WTC11 (cell line): ENCODE measurements at regions not wholly inside any gene's neighbourhood (a gene's known extent, or its start where the extent isn't known, plus 50 kb on each side); places are given as distances from the start of the nearest gene placed in this dataset.

Source experiments
- ATF2 ChIP-seq: sonication (generic); formaldehyde crosslinking; IDR thresholded peaks from 2 replicates; pipeline ENCODE4 v1.8.1; 2022; ENCODE audit warnings: low read depth, missing genetic modification reagents, borderline replicate concordance
- CBFB ChIP-seq: sonication (generic); formaldehyde crosslinking; IDR thresholded peaks from 2 replicates; pipeline ENCODE4 v1.8.1; 2022; ENCODE audit warnings: mild to moderate bottlenecking, low read depth, missing genetic modification reagents
- CREM ChIP-seq: sonication (generic); formaldehyde crosslinking; IDR thresholded peaks from 2 replicates; pipeline ENCODE4 v1.8.1; 2022; ENCODE audit warnings: mild to moderate bottlenecking, missing genetic modification reagents, moderate library complexity
- E2F4 ChIP-seq: sonication (generic); formaldehyde crosslinking; IDR thresholded peaks from 2 replicates; pipeline ENCODE4 v1.8.1; 2022; ENCODE audit warnings: low read depth, mild to moderate bottlenecking, moderate library complexity, missing genetic modification reagents, borderline replicate concordance
- MAX ChIP-seq: sonication (generic); formaldehyde crosslinking; IDR thresholded peaks from 2 replicates; pipeline ENCODE4 v1.8.0; 2022; ENCODE audit warnings: mild to moderate bottlenecking, missing genetic modification reagents
- NFE2L1 ChIP-seq: sonication (generic); formaldehyde crosslinking; IDR thresholded peaks from 2 replicates; pipeline ENCODE4 v1.8.1; 2023; ENCODE audit warnings: missing genetic modification reagents
- SMAD3 ChIP-seq: sonication (generic); formaldehyde crosslinking; IDR thresholded peaks from 2 replicates; pipeline ENCODE4 v1.8.0; 2022; ENCODE audit warnings: missing genetic modification reagents, mild to moderate bottlenecking, borderline replicate concordance
- TEAD4 ChIP-seq: sonication (generic); formaldehyde crosslinking; IDR thresholded peaks from 2 replicates; pipeline ENCODE4 v1.8.0; 2022; ENCODE audit warnings: mild to moderate bottlenecking, missing genetic modification reagents
- ZNF121 ChIP-seq: sonication (generic); formaldehyde crosslinking; IDR thresholded peaks from 2 replicates; pipeline ENCODE4 v1.8.0; 2023; ENCODE audit warnings: missing genetic modification reagents
- ZNF396 ChIP-seq: fragments of 250-450 bp; sonication (Bioruptor Pico); IDR thresholded peaks from 2 replicates; pipeline ENCODE4 v1.8.0; 2021; ENCODE audit warnings: mild to moderate bottlenecking, moderate library complexity, borderline replicate concordance
- TF ChIP-seq, protein P1 (sequence below): fragments of 200-600 bp; IDR thresholded peaks from 2 replicates; pipeline ENCODE4 v1.8.0; 2022; ENCODE audit warnings: antibody characterized with exemption
- TF ChIP-seq, protein P2 (sequence below): fragments of 250-450 bp; sonication (Bioruptor Pico); IDR thresholded peaks from 2 replicates; pipeline ENCODE4 v2.1.2; 2022; ENCODE audit warnings: mild to moderate bottlenecking, moderate library complexity
- TF ChIP-seq, protein P3 (sequence below): sonication (generic); formaldehyde crosslinking; IDR thresholded peaks from 2 replicates; pipeline ENCODE4 v1.8.0; 2022; ENCODE audit warnings: mild to moderate bottlenecking, missing genetic modification reagents

GRCh38 chr4:130901321-130901720 is 1805.4 kb downstream of the C4orf33 start:
- TF ChIP-seq, protein P1, sequence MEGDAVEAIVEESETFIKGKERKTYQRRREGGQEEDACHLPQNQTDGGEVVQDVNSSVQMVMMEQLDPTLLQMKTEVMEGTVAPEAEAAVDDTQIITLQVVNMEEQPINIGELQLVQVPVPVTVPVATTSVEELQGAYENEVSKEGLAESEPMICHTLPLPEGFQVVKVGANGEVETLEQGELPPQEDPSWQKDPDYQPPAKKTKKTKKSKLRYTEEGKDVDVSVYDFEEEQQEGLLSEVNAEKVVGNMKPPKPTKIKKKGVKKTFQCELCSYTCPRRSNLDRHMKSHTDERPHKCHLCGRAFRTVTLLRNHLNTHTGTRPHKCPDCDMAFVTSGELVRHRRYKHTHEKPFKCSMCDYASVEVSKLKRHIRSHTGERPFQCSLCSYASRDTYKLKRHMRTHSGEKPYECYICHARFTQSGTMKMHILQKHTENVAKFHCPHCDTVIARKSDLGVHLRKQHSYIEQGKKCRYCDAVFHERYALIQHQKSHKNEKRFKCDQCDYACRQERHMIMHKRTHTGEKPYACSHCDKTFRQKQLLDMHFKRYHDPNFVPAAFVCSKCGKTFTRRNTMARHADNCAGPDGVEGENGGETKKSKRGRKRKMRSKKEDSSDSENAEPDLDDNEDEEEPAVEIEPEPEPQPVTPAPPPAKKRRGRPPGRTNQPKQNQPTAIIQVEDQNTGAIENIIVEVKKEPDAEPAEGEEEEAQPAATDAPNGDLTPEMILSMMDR = no peak
- no peak for TF ChIP-seq MAX
- TF ChIP-seq, protein P2, sequence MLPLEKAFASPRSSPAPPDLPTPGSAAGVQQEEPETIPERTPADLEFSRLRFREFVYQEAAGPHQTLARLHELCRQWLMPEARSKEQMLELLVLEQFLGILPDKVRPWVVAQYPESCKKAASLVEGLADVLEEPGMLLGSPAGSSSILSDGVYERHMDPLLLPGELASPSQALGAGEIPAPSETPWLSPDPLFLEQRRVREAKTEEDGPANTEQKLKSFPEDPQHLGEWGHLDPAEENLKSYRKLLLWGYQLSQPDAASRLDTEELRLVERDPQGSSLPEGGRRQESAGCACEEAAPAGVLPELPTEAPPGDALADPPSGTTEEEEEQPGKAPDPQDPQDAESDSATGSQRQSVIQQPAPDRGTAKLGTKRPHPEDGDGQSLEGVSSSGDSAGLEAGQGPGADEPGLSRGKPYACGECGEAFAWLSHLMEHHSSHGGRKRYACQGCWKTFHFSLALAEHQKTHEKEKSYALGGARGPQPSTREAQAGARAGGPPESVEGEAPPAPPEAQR = no peak
- TF ChIP-seq CREM (CRISPR knock-in tag) = no peak
- no peak for TF ChIP-seq E2F4 (CRISPR knock-in tag)
- TF ChIP-seq ZNF396 = no peak
- no peak for TF ChIP-seq CBFB
- TF ChIP-seq ATF2 (CRISPR knock-in tag) = no peak
- no peak for TF ChIP-seq ZNF121 (CRISPR knock-in tag)
- no peak for TF ChIP-seq TEAD4 (CRISPR knock-in tag)
- TF ChIP-seq, protein P3, sequence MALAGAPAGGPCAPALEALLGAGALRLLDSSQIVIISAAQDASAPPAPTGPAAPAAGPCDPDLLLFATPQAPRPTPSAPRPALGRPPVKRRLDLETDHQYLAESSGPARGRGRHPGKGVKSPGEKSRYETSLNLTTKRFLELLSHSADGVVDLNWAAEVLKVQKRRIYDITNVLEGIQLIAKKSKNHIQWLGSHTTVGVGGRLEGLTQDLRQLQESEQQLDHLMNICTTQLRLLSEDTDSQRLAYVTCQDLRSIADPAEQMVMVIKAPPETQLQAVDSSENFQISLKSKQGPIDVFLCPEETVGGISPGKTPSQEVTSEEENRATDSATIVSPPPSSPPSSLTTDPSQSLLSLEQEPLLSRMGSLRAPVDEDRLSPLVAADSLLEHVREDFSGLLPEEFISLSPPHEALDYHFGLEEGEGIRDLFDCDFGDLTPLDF (CRISPR knock-in tag) = no peak
- no peak for TF ChIP-seq NFE2L1 (CRISPR knock-in tag)
- TF ChIP-seq SMAD3 (CRISPR knock-in tag) = no peak
